NCI-H2107 (cell line): ENCODE measurements at regions not wholly inside any gene's neighbourhood (a gene's known extent, or its start where the extent isn't known, plus 50 kb on each side); places are given as distances from the start of the nearest gene placed in this dataset.

Experiments
- DNase-seq: peaks from one replicate; lab custom pipeline; 2025; lab: John Stamatoyannopoulos, UW

GRCh38 chr9:106324053-106324585, 538.8 kb upstream of the ZNF462 start:
- DNase-seq = no peak

GRCh38 chr9:106324591-106325280, 538.2 kb upstream of the ZNF462 start:
- no peak for DNase-seq

GRCh38 chr9:106326493-106326892, 536.5 kb upstream of the ZNF462 start:
- DNase-seq = no peak

GRCh38 chr9:106333481-106333880, 529.5 kb upstream of the ZNF462 start:
- DNase-seq = no peak

DNA sequence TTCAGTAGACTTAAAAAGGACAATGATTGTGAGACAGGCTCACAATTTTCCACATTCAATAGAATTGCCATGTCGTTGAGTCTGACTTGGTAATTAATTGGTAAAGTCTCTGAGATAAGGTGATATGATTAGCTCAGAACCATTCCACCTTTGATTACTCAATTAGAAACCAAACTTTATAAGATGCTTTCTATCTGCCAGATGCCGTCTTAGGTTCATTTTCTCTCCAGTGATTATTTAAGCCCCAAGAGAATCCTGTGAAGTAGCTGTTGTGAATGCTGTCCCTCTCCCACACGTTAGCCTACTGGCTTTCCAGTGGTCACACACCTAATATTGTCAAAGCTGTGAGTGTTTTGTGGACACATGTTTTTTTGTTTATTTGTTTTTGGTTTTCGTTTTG, 528.9 kb upstream of the ZNF462 start:
- DNase-seq = no peak

DNA sequence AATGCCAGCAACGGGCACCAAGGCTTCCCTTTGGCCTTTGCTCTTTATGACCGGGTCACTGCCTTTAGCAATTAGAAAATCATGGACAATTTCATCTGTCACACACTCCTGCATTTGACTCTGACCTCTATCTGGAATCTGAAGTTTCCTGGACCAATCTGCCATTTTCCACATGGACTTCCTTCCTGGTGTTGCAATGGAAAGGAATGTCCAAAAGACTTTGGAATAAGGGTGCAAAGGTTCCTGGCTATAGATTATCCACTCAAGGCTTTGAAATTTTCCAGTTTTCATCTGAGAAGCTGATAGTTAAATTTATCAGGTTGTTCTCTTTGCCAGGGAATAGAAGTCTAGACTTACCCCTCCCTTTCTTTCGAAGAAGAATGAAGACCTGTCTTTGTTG, 523.1 kb upstream of the ZNF462 start:
- DNase-seq = no peak

DNA sequence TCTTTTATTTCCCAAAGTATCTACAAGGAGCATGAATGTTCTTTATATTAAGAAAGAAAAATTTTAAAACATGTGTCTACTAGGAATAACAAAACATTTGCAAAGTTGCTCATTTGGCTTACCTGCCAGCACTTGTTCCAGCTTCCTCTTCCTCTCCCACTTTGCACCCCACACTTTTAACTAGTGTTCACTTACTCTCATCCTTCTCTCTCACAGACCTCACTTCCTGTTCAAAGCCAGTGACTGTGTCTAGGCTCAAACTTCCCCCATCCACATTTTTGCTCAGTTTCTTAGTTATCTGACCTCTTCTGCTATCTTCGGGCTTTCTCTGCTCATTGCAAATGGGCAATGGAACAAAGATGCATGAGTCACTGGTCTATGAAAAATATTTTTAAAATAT, 512.2 kb upstream of the ZNF462 start:
- no peak for DNase-seq

GRCh38 chr9:106356924-106357323, 506.0 kb upstream of the ZNF462 start:
- DNase-seq = no peak

GRCh38 chr9:106358331-106358730, 504.6 kb upstream of the ZNF462 start:
- DNase-seq = no peak

DNA sequence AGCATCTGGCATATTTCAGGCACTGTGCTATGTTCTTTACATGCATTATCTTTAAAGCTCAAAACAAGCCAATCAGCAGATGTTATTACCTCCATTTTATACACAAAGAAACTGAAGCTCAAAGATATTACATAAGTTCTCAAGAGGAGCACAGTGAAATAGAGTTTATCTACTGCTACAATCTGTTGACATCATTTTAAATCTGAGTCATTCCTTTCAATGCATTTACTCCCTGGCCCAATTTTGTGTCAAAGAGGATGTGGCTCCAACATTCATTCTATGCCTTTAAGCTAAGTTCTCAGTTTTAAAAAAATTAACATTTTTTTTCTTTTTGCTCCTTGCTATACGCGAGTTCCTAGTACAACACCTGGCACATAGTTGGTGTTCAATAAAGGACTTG, 486.3 kb upstream of the ZNF462 start:
- no peak for DNase-seq

DNA sequence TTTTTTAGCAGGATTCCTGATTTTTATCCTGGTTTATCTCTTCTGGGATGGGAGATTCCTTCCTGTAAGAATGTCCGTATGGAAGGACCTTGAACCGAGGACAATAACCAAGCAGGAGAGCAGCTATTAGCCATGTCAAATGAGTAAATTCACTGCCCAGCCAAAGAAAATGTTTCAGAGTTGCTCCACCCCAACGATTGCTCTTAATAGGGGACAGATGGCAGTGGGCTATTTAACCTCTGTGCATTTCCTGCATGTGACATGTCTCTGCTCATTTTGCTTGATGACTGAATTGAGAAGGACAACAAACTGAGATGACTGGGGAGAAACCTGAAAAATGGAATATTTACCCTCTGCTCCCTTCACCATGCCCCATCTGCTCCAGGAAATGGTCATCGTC, 479.9 kb upstream of the ZNF462 start:
- DNase-seq = no peak

GRCh38 chr9:106387965-106388364, 475.0 kb upstream of the ZNF462 start:
- no peak for DNase-seq

DNA sequence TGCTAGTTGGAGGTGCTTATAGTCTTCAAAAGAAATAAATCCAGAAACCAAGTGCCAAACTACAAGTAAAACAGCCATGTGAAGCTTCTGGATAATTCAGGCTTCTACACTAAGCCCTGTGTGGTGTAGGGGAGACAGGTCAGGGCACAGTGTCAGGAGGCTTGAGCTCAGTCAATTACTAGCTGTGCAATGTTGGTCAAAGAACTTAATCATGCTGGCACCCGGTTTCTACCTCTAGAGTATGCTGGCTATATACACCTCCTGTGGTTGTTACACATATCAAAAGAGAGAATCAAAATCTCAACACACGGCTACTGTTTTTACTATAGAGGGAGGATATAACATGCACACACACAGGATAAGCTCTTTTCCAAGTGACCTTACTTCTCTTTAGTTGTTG, 469.7 kb upstream of the ZNF462 start:
- no peak for DNase-seq

- DNase-seq = no peak
Observed at GRCh38 chr9:106400170-106400569, 462.8 kb upstream of the ZNF462 start.

GRCh38 chr9:106400950-106401349, 462.0 kb upstream of the ZNF462 start:
- DNase-seq = no peak

- no peak for DNase-seq
Observed at GRCh38 chr9:106403081-106403480, 459.9 kb upstream of the ZNF462 start.

- DNase-seq = no peak
Observed at GRCh38 chr9:106404137-106404536, 458.8 kb upstream of the ZNF462 start.

GRCh38 chr9:106405871-106406435, 457.0 kb upstream of the ZNF462 start:
- no peak for DNase-seq

- DNase-seq = no peak
Observed at GRCh38 chr9:106414042-106414441, 448.9 kb upstream of the ZNF462 start.

DNA sequence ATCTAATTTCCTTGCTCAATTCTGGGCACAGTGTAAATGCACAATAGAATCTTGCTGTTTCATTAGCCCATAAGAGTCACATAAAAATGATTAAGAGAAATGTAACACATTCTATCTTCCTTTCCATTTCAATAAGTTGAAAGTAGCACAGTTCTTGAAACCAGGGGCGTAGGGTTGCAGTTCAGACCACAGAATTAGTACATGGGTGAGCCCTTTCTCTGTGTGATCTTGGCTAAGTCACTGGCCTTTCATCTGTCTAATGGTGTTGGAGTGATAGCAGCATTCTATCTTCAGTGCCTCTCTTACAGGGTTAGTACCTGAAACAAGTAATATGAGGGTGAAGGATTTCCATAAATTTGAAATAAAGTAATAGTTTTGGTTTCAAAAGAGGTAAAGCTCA, 445.3 kb upstream of the ZNF462 start:
- no peak for DNase-seq

GRCh38 chr9:106419829-106420228, 443.1 kb upstream of the ZNF462 start:
- no peak for DNase-seq

DNA sequence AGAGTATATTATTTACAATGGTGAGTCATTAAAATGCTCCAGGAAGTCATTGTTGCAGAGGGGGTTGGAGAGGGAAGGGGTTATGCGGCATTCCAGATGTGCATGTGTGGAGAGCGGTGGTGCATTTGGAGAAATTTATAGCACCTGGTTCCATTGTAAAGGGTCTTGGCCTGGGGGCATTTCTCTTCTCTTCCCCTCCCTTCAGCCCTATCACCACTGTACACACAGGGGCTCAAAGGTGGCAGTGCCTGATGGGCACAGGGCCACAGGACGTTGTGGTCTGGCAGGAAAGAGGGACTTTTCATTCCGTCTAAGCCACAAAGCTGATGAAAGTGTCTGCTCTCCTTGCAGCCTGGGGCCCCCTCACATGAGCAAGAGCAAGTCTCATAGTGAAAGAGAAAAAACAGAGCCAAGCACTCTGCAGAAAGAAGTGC, 442.4 kb upstream of the ZNF462 start:
- no peak for DNase-seq

DNA sequence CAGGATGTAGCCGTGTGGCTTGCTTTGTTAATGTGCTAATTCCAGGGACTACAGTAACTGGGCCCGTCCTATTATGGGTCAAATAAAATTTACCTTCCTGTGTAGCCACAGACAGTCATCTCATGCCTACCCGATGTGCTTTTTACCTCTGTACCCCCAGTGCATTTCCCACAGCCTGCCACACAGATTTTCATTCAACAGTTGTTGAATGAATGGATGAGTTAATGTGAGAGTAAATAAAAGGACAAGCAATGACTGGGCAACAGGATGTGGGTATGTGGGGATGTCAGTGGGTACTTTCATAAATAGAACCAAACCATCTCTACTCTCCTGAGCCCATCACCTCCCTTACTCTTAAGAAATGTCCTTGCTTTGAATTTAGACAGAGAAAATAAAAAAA, 441.2 kb upstream of the ZNF462 start:
- DNase-seq = no peak

DNA sequence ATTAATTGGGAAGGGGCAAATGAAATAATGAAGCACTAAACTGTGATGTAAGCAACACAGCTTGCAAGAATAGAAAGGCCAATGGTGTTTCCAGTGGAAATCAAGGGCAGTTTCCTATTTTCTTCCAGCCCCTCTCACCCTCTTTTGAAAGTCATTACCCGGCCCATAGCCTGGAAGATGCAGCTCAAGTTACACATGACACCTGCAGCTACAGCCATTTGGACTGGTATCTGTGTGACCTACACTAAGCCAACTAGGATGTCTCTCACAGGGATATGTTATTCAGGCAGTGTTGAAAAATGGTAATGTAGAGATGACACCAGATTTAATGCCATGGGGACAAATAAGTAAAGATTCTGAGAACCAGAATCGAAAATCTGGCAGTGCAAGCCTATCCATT, 439.4 kb upstream of the ZNF462 start:
- DNase-seq = no peak
